ENCODE measurements at regions not wholly inside any gene's neighbourhood (a gene's known extent, or its start where the extent isn't known, plus 50 kb on each side); places are given as distances from the start of the nearest gene placed in this dataset.

GRCh38 chr6:168385858-168386735 is 54.9 kb upstream of the SMOC2 start:
- H3K4me1 Mint-ChIP-seq, result no peaks in the 10 kb centered on the region
- H3K9me3 Mint-ChIP-seq, result no peaks in the 10 kb centered on the region
- H3K36me3 Mint-ChIP-seq, result no peaks in the 10 kb centered on the region
- H3K4me3 Mint-ChIP-seq, result no peak overlapping the region
- no peak for TF ChIP-seq CTCF (IDR thresholded peaks at IDR 0.05; ENCODE audit: unreplicated experiment)
- DNase-seq (ENCODE audit: low spot score in 2 of 2, unreplicated experiment in 2 of 2), result no peak
- H3K27me3 Mint-ChIP-seq (ENCODE audit: low read depth), result no peaks in the 10 kb centered on the region
- no peak overlapping the region for H3K27ac Mint-ChIP-seq

- Mint-ChIP-seq H3K36me3 (no peaks in the 10 kb centered on the region), H3K4me3 (no peak overlapping the region), H3K27ac (no peak overlapping the region), H3K27me3 (ENCODE audit: low read depth) (no peaks in the 10 kb centered on the region), H3K4me1 (no peaks in the 10 kb centered on the region), H3K9me3 (no peaks in the 10 kb centered on the region)
- no peak for TF ChIP-seq CTCF (IDR thresholded peaks at IDR 0.05; ENCODE audit: unreplicated experiment)
- no peak for DNase-seq (ENCODE audit: low spot score in 2 of 2, unreplicated experiment in 2 of 2)
Measured at GRCh38 chr6:168386973-168387372, 54.0 kb upstream of the SMOC2 start.

DNA sequence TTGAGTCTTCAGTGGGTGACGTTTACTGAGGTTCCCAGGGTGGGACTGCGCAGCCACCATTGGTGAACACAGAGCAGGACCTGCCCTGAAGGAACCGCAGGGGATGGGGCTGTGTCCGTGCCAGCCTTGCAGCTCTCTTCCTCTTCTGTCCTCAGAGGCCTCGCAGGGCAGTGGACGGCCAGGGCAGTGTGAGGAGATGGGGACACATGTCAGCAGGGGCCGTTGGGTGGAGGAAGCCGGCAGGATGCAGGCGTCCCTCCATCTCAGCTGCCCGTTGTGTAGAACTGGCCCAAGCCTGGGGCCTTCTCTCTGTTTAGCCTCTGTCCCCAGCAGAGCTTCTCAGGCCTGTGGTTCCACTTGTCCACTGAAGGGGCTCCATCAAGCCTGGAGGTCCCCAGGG is 53.6 kb upstream of the SMOC2 start:
- Mint-ChIP-seq H3K9me3 (no peaks in the 10 kb centered on the region), H3K27me3 (ENCODE audit: low read depth) (no peaks in the 10 kb centered on the region), H3K4me3 (no peak overlapping the region), H3K36me3 (no peaks in the 10 kb centered on the region), H3K4me1 (peaks cover under 1% of the 10 kb centered on the region), H3K27ac (no peak overlapping the region)
- TF ChIP-seq CTCF (IDR thresholded peaks at IDR 0.05; ENCODE audit: unreplicated experiment), result no peak
- no peak for DNase-seq (ENCODE audit: low spot score in 2 of 2, unreplicated experiment in 2 of 2)

GRCh38 chr6:168387911-168388310 is 53.1 kb upstream of the SMOC2 start:
- Mint-ChIP-seq H3K9me3 (no peaks in the 10 kb centered on the region), H3K4me1 (peaks cover 5% of the 10 kb centered on the region), H3K27me3 (ENCODE audit: low read depth) (no peaks in the 10 kb centered on the region), H3K27ac (no peak overlapping the region), H3K4me3 (no peak overlapping the region), H3K36me3 (no peaks in the 10 kb centered on the region)
- TF ChIP-seq CTCF (IDR thresholded peaks at IDR 0.05; ENCODE audit: unreplicated experiment), result no peak
- no peak for DNase-seq (ENCODE audit: low spot score in 2 of 2, unreplicated experiment in 2 of 2)

DNA sequence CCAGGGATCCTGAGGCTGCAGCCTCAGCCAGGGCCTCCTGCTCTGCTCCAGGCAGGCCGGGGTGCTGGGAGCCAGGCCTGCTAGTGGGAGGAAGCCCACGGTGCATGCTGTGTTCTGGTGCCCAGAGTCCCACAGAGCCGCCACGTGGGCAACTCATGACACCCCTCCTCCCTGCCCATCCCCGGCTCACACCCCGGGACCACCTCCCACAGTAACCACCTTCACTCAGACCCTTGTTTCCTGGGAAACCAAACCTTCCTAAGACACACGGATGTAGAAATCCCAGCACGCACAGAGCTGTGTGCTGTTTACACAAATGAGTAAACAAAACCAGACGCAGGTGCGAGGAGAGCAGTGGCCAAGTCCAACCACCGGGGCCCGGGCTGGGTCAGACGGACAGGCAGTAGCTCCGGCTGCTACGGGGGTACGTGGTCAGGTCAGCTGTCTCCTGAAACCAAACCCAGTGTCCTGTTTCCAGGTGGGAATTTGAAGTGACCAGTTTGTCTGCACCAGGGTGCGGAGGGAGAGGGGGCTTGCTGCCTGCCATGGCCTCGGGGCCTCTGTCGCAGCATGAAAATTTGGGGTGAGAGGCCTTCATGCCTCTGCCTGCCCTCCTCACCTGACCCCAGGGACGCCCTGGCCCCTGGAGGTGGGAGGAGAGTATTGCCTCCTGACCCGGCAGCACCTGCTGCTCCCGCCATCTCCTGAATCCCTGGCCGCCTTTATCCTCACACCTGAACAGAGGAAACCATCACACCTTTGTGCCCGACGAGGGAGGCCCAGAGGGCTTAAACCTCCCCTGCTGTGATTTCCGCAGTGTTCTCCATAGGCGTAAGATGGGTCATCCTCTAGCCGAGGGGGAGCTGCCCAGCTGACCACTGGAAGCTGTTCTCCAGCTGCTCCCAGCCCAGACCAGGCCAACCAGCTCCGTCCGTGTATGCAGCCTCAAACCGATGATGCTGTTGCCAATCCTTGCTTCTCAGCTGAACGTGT is 52.0 kb upstream of the SMOC2 start:
- Mint-ChIP-seq H3K27me3 (ENCODE audit: low read depth) (no peaks in the 10 kb centered on the region), H3K27ac (no peak overlapping the region), H3K36me3 (no peaks in the 10 kb centered on the region), H3K4me3 (no peak overlapping the region), H3K9me3 (no peaks in the 10 kb centered on the region), H3K4me1 (peaks cover 6% of the 10 kb centered on the region)
- no peak for TF ChIP-seq CTCF (IDR thresholded peaks at IDR 0.05; ENCODE audit: unreplicated experiment)
- DNase-seq (ENCODE audit: low spot score in 2 of 2, unreplicated experiment in 2 of 2), result no peak

Measured in mesothelial cell of epicardium (in vitro differentiated cells).